GM18868 (cell line): ENCODE measurements at regions not wholly inside any gene's neighbourhood (a gene's known extent, or its start where the extent isn't known, plus 50 kb on each side); places are given as distances from the start of the nearest gene placed in this dataset.

Source experiments
- ATAC-seq: cut with Tn5 transposase; IDR thresholded peaks from one replicate; pipeline ENCODE4 v1.9.1; 2021; ENCODE audit warnings: mild to moderate bottlenecking, moderate library complexity; ENCODE audit not compliant: unreplicated experiment

DNA sequence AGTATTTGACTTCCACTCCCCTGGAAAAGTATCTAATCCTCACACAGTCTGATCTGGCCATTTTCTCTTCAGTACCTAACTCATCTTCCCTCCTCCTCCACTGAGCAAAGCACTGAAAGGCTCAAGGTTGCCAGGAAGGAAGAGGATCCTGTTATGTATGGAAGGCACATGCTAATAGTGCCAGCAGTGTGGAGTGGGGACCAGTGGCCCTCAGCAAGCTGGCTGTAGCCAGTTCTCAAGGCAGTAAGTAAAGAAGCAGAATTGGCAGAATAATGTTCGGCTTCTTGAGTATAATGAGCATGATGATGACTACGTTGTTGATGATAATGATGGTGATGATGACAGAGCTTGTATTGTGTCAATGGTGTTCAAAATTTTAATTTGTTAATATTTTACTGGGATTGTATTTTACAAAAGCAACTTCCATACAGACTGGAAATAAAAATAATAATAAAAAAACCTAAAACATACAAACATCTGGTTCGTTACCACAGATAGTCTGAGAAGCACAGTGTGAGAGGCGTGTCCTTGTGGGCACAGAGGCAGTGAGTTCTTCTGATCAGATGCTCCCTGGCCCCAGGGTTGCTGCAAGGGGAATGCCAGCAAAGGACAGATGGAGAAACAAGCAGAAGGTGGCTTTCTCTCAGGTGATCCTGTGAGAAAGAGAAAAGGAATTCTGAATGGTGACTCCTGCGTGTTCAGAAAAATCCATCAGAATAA, 528.8 kb downstream of the CMPK2 start:
- ATAC-seq, result peak; percentile 53

DNA sequence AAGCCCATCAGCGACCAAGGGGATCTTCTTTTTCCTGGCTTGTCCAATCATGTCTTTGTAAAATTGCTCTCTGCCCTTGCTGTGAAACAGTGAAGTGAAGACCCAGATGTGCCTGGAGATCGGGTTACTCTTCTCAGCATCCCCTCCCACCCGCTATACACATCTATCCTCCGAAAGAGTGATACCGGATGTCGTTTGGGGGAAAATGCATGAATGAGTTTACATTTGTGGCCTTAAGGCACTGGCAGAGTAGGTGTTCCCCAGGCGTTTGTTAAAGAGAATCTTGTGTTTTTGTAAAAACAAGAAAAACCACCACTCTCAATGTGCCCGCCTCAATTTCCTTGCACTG, 528.3 kb downstream of the CMPK2 start:
- peak; percentile 67 for ATAC-seq

DNA sequence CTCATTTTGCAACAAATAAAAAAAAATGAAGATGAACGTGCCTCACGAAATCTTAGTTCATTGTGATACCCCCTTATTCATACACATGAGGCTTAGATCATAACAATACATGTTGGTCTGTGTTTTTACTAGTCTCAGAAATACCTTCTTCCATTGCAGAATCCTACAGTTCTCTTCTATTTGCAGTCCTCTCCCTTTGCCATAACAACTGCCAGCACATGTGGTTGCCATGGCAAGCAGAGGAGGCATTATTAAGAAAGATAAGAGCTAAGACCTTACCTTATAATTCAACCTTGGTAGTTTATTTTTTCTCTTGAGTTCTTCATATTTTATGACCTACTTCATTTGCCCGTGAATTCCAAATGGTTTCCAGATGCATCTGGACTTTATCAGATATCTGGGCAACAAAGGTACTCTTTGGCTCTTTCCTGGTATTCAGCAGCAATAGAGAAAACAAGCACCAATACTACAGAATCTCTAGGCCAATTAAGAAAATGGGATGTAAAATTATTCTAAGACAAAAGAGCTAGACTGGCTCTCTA, 524.0 kb downstream of the CMPK2 start:
- ATAC-seq, result no peak

DNA sequence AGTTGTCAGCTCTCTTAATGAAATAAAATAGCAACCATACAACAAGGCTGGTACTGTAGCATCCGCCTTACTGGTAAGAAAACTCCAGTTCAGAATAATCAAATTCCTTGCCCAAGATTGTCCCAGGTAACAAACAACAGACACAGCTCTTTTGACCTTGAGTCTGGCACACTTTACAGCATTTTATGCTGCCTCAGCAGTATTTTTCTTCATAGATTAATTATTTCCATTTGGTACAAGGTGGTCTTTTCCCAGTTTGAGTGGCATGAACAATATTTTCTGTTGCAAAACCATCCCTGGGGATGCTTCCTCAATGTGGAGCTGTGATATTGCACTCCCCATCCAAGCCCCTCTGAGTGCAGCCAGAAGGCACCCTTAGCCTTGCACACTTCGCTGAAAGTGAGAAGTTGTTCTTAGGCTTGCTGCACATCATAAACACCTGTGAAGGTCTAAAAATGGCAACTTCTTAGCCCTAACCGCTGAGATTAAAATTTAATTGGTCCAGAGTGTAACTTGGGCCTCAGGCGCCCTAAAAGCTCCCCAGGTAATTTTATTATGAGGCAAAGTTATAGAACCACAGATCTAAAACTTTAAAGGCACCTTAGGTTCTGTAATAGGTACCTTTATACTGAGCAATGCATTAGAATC, 523.3 kb downstream of the CMPK2 start:
- ATAC-seq, result no peak

- no peak for ATAC-seq
Observed at GRCh38 chr2:6343076-6343475, 522.6 kb downstream of the CMPK2 start.

DNA sequence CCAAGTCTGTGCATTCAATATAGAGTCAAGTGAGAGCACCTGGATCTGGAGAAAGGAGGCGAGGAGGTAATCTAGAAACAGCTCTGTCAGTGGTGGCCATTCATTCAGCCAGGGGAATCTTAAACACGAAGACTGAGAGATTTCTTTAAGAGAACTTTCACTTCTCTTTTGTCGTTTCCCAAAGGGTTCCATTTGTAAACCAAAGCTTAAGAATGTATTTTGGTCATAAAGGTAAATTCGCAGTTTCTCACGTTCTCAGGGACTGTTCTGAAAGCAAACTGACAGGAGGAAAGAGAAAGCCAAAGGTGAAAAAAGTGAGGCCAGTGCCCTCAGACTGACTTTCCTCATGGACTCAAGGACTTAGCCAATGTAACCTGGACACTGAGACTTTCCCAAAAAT, 513.5 kb downstream of the CMPK2 start:
- ATAC-seq, result peak; percentile 86

DNA sequence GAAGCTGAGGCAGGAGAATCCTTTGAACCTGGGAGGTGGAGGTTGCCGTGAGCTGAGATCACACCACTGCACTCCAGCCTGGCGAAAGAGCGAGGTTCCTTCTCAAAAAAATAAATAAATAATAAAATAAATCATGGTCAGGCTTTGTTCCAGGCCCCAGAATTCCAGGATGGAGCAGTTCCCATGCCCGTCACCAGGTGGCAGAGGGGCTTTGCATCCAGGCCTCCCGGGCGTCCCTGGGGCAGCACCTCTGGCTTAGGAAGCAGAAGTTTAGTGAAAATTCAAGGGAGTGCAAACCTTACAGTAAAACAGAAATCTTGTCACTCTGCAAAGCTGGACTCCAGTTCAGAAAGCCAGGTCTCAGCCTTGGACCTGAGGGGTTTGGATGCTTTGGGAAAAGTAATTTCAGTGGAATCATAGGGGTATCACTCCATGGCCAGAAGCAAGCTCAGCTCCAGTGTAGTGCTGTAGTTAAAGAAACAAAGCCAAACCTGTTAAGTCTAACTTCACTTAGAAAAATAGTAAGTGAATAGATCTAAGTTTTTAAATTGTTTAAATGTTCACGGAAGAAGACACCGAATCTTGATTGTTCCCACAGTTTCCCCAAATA, 512.7 kb downstream of the CMPK2 start:
- ATAC-seq, result no peak

DNA sequence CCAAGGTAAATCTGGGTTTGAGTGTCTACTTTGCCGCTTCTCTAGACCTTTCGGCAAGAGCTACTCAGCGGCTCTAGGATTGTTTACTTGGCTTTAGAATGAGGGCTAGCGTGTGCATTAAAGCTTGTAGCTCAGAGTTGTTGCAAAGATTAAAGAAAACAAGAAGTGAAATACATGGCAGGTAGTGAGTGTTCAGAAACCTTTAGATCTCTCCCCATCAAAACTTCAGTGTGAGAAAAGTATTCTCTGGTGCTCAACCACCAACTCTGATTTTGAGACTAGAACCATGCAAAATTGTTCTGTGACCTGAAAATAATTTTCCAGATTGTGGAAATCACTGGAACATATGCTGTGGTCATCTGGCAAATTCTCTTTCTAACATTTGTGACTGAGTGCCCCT, 512.0 kb downstream of the CMPK2 start:
- ATAC-seq, result peak; percentile 60

DNA sequence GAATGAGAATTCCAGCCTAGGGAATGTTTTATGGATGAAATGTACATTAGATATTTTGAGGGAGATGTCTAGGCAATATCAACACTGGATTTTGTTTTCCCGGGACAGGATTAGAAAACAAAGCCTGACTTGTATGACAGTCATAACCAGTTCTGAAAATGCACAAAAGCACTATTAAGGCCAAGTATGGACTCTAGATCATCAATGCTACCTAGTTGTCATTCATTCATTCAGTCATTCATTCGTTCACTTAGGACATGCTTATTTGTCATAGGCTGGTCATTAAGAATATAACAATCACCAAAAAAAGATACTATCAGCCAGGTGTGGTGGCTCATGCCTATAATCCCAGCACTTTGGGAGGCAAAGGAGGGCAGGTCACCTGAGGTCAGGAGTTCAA, 511.2 kb downstream of the CMPK2 start:
- no peak for ATAC-seq

DNA sequence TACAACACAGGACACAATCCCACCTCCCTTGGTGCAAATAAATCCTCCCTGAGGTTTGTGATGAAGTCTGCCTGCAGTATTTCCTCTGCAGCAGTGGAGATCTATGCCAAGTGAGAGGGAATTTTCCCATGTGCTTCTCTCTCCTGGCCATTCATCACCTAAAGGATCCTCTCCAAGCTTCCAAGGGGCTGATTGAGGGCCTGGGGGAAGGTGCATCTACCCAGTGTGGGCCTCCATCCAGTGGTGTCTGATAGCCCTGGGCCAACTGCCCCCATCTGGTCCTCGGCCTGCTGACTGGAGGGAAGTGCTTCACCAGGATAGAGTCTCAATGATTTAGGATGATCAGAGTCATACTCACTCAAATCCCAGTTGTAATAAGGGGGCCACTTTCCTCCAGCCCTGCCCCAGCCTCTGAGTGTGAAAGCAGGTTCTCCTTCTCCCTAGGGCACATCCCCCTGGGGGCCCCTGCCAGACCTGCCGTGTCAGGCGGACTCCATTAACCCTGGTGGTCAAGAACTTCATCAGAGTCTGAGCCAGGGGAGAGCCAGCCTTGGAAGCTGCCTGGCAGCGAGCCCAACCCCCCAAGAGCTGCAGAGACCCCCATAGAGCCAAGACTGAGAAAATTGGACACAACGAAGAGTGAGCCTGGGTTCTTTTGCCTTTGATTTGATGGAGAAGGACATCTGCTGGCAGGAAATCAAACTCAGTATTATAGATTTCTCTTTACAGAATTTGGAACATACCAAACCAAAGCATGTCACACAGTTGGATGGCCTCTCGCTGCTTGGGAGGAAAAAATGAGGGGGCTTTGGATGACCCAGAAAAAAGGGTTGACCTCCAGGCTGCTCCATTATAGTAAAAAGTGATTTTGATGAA, 509.6 kb downstream of the CMPK2 start:
- no peak for ATAC-seq

DNA sequence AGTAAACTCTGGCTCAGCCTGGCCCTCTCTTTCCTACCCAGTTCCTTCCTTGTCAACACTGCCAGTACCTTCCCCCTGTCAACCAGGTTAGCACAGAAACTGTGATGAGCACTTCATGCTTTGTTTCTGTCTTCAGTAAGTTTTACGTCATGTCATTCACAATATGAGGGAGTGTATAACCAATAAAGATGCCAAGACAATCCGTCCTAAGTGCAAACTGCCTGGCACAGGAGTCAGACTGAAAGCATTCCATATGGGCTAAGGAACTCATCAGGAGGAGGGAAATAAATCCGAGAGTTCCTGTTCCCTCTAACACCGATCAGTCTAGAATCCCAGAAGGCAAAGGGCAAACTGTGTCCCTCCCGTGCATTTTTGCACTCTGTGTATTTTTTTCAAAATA, 507.2 kb downstream of the CMPK2 start:
- no peak for ATAC-seq

DNA sequence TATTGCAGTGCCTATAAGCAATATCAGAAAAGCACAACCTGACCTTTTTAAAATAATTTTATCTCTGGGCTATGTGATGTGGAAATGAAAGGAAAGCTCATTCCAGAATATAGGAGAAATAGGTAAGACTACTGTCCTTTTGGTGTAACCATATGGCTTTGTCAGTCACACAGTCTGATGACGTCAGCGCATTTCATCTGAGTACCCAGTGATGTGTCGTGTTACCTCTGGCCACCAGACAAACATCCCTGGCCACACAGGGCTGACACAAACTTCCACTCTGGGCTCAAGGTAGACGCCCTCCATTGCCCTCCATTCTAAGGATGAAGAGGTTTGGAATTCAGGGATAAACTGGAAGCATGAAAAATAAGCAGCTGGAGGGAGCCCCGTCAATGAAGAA, 506.7 kb downstream of the CMPK2 start:
- no peak for ATAC-seq

GRCh38 chr2:6359964-6360363, 505.7 kb downstream of the CMPK2 start:
- no peak for ATAC-seq

DNA sequence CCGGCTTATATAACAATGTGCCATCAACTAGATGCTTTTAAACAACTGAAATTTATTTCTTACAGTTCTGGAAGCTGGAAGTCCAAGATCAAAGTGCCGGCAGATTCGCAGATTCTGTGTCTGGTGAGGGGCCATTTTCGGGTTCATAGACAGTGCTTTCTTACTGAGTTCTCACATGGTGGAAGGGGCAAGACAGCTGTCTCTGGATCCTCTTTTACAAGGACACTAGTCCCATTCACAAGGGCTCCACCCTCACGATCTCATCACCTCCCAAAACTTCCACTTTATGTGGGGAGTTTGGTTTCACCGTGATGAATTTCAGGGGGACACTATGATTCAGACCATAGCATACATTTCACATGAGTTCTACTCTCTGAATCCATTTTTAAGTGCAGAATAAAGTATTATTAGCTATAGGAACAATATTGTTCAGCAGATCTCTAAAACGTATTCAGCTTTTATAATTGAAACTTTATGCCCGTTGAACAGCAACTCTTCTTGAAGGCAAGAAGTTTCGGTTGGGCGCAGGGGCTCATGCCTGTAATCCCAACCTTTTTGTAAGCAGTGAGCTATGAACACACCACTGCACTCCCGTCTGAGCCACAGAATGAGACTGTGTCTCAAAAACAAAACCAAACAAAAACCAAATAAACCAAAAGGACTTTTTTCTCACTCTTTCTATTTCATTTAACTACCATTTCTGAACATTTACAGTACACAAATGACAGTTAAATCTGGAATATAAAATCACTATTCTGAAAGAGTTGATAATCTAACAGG, 502.8 kb downstream of the CMPK2 start:
- no peak for ATAC-seq

GRCh38 chr2:6368281-6368680, 497.4 kb downstream of the CMPK2 start:
- no peak for ATAC-seq

DNA sequence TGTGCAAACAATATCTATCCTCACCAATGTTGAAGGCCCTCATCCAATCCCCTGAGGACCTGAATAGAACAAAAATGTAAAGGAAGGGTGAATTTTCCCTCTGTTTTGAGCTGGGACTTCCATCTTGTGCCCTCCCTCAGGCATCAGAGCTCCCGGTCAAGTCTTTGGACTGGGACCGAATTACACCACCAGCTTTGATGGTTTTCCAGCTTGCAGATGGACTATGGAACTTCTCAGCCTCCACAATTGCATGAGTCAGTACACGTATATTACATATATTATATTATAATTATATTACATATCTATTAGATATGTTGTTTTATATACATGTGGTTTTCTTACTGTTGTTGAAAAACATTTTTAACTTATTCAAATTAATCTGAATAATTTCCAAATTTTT, 496.4 kb downstream of the CMPK2 start:
- no peak for ATAC-seq

DNA sequence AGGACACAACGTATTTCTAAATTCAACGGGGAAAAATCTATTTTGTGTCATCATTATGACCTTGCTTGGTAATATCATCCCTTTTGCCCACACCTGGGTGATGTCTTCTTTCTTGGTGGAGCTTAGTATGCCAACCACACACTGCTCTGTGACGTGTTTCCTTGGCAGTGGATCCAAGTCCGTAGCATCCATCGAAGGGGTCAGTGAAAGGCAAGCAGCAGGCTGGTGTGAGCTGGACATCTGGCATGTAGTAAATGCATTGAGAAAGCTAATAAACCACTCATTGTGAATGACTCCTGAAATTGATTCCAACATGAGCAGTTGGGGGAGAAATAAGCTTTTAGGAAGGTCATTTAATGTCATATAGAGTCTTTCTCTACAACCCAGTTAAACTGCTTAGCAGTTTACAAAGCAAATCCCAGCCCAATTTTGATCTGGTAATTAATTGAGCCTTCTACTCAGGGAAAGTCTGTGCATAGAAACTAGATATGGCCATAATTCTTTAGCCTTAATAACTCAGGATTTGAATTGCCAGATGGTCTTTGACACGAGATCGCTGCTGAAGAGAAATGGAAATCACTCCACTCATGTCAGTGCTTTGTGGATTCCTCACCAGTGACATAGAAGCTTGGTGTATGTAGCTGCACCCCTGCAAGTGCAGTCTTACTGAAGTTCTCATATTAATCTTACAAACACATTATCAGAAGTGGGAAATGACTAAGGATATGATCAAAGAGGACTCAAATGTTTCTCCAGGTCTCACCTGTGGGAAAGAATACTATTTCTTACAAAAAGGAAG, 494.8 kb downstream of the CMPK2 start:
- no peak for ATAC-seq

DNA sequence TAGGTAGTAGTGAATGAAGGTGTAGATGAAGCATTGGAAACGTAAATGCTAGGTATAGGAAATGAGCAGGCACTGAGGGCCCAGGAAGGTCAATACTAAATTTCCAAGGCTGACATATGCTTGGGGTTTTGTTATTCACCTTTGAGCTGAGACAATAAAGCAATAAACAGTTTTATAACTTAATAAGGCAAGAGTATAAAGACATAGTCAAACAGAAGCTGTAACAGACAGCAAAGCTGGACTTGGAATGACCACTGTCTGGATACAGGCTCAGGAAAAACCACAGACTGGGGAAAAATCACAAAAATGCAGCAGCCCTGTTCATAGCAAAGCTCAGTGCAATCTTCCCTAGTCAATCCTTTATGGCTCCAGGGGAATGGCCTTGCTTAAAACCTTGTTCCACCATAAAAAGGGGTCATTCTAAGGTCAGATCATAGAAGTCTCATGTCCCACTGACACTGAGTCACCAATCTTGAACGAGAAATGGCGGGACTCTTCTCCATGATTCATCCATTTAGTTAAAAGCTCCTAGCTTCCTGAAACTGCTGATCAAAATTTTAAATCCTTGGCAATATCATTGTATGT, 493.3 kb downstream of the CMPK2 start:
- ATAC-seq, result no peak

DNA sequence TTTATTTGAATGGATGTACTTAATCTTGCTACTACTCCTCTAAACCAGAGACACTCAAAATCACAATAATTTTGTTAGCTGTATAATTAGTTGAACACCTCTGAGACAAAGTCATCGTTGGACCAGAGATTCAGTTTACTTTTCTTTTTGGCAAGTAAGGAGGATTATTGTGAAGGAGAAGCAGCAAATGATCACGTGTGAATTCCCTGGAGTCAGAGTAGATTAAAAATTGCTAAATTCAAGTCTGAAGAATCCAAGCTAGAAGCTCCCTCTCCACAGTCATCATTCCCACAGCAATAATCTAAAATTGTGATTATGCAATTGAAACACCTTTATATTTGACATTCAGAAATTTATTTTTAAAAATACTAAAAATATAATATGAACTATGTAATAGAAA, 484.4 kb downstream of the CMPK2 start:
- no peak for ATAC-seq
